Inflammatory macrophage treated with lipopolysaccharide for 1 hour (primary cell): ENCODE measurements at regions not wholly inside any gene's neighbourhood (a gene's known extent, or its start where the extent isn't known, plus 50 kb on each side); places are given as distances from the start of the nearest gene placed in this dataset.

Source experiments
- DNase-seq, 2 donors: peaks; one replicate each; pipeline ENCODE4 v3.0.0-alpha.2; 2020 to 2022

DNA sequence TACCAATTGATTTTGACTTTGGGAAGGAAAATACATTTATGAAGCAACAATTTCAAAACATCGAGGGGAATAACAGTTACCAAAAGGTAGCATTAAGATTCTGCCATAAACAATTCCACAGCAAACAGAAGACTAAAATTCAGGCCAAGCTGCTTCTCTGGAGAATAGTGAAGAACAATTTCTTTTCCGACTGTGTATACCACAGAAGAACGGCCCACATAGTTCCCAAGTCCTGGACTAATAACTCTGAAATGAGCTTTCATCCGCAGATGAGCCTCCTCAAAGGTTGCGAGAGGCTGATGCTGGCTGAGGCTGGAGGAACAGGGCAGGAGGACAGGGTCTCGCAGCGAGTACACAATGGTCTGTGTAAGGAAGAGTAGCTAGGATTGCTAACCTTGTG lies 278.9 kb upstream of the TCF4 start:
- no peak for DNase-seq

- DNase-seq, result no peak
These were observed 278.0 kb upstream of the TCF4 start for GRCh38 chr18:55866006-55866405.

DNA sequence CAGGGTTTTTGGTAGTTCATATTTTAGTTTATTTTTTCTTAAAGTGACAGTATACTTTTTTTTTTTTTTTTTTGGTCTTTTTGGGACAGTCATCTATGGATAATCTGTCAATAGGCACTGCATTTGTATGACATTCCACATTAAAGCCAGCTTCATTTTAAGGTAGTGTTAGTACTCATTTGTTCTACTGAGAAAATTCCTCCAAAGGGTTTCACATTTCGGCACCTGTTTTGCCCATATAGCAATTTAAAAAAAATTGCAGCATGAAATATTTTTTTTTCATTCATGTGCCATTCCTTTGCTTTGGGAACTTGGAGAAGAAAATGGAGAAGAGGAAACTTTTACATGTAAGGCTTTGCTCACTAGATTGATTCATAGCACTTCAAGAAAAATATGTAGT lies 276.3 kb upstream of the TCF4 start:
- DNase-seq, result no peak

DNA sequence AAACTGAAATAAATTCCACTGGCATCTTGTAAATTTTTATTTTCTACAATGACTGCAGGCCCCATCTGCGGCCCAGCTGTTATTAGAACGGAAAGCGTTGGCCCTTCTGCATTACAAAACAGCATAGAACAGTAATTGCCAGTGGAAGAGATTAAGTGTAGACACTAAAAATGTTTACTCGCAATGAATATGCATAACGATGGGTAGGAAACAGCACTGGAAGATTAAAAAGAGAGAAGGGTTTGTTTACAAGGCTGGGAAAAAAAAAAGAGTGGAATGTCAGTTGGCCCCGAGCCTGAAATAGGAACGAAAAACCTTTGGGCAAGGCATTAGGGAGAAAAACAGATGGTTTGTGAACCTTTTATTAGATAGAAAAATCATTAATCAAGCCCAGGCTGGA lies 275.9 kb upstream of the TCF4 start:
- no peak for DNase-seq

- no peak for DNase-seq
These were observed 275.4 kb upstream of the TCF4 start for GRCh38 chr18:55863391-55863706.

DNA sequence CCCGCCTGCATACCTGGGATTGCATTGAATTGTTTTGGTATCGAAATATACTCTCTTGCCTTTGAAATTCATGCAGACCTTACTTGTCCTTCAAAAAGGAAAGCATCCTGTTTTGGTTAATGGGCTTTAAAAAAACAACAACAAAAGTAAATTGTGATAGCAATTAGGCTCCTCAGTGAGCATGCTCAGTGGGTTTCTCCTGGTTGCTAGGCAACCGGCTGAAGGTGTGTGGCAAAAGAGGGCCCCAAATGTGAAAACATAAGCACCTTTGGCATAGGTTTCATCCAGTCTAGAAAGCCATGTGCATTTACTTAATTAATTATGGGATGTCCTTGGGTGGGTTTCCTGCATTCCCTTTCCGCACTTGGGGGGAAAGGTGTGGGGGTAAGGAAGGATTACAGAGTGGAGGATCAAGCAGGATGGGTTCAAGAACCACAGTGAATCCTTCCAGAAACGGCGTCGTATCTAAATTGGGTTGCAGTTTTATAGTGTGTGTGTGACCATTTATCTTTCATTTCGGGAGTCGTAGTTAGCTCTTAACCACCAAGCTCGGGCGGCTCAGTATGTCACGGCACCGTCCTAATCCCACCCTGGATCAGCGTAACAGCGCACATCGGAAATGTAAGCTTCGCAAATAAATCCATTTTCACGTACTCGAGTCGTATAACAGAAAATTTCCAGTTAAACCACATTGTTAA lies 274.9 kb upstream of the TCF4 start:
- DNase-seq, result no peak

DNA sequence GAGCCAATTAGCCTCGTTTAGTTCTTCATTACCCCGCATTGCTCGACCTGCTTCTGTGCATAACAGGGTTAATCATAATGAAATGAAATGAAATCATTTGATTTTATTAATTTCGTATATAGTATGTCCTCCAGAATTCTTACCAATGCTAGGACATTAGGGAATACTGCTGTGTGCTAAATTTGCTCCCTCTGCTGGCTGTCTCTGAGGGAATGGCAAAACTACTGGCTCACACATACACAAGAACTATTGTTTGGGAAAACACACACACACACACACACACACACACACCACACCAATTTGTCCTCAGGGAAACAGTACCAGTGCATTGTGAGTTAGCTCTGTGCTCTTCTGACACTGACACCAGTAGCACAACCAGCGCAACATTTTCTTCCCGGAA lies 273.3 kb upstream of the TCF4 start:
- DNase-seq, result peak in 1 of 2 donors; percentile 17

DNA sequence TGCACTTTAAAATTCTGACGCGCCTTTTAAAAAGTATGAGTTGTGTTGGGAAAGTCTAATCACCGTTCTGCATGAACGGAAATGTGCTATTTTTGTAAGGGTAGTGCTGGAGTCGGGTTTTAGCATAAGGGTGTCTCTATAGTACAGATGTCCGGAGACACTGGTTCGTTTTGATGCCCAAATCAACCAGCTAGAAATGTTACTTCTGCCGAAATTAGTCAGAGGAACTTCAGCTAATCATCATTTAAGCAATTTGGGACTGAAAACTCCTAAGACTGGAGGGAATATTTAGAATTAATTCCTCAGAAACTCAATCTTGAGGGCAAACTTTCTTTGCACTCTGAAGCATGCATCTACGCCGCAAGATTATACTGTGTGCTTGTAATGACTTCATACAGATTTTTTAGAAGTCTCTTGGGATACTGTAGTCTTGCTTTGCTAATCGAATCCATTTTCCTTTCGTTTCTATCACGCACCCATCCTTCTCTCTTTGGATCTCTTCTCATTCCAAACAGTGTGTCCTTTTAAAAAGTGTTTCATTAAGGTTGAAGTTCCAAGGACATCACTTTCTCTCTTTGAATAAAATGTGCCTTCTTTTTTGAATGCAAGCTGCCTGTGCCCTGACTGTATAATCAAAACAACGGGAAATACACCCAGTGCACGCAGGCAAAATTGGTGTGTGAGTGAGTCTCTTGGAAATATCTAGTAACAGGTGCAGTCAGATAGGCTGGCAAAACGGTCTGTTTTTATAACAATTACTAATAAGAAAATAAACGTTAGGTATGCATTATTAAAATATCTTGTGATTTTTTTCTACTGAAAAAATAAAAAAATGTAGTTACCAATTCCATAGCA lies 270.9 kb upstream of the TCF4 start:
- DNase-seq, result no peak

DNA sequence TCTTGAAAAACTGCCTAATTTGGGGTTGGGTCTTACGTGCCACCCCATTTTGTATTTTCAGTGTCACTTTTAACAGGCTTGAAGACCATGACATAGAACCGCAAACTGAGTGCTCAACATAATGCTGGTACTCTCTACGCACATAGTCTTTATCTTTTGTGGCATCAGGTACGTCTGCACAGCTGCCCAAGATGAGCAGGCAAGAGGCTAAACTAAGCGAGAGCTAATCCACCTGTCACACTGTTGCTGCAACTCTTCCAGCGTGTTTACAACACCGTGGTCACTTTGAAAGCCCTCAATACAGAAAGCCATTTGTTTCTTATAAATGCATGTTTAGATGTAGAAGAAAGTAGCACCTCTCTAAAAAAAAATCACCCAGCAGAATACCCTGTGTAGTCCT lies 270.0 kb upstream of the TCF4 start:
- no peak for DNase-seq

- no peak for DNase-seq
These were observed 269.4 kb upstream of the TCF4 start for GRCh38 chr18:55857409-55857808.

- no peak for DNase-seq
These were observed 268.7 kb upstream of the TCF4 start for GRCh38 chr18:55856679-55857078.

GRCh38 chr18:55856229-55856628 lies 268.2 kb upstream of the TCF4 start:
- DNase-seq, result no peak

- no peak for DNase-seq
These were observed 265.3 kb upstream of the TCF4 start for GRCh38 chr18:55853268-55853667.

- no peak for DNase-seq
These were observed 262.9 kb upstream of the TCF4 start for GRCh38 chr18:55850904-55851303.

DNA sequence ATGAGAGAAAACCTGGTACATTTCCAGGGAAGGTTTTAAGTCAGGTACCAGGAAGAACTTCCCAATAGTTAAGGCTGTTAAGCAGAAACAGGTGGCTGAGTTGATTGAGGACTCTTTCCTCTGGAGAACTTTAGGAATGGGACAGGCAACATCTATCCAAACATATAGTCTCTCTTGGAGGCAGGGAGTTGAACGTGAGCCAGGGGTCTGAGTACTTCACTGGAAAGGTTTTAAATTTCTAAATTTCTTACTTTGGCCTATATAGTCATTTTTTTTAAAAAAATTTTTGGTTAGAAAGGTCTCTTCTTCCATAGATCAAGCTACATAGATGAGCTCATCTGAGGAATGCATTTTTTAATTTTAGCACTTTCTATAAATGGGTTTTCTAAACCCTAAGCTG lies 261.4 kb upstream of the TCF4 start:
- DNase-seq, result no peak

- DNase-seq, result no peak
These were observed 260.0 kb upstream of the TCF4 start for GRCh38 chr18:55847960-55848359.

- no peak for DNase-seq
These were observed 257.2 kb upstream of the TCF4 start for GRCh38 chr18:55845221-55845620.

- DNase-seq, result no peak
These were observed 256.4 kb upstream of the TCF4 start for GRCh38 chr18:55844382-55844781.

DNA sequence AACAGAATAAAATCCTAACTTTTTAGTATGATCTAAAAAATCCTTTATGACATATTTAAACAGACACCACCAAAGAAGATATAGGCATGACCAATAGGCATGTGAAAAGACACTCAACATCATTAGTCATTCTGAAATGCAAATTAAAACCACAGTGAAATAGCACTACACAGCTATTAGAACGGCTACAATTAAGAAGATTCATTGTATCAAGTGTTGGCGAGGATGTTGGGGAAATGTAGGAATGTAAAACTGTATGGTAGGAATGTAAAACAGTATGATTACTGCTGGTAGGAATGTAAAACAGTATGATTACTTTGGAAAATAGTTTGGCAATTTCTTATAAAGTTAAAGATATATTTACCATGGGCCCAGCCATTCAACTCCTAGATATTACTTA lies 253.3 kb upstream of the TCF4 start:
- no peak for DNase-seq

- no peak for DNase-seq
These were observed 252.7 kb upstream of the TCF4 start for GRCh38 chr18:55840601-55841170.

DNA sequence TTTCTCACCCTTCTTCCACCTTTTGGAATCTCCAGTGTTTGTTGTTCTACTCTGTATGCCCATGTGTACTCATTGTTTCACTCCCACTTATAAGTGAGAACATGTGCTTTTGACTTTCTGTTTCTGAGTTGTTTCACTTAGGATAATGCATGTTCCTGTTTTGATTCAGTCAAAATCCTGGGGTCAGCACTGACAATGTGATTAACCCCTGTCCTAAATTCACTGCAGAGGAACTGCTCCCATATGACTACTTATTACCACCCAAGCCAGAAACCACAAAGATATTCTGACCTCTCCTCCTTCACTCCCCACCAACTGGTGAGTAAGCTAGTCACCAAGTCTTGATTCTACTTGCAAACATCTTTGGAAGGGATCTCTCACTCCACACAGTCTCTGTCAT lies 251.4 kb upstream of the TCF4 start:
- peak; percentile 40 to 68 for DNase-seq

DNA sequence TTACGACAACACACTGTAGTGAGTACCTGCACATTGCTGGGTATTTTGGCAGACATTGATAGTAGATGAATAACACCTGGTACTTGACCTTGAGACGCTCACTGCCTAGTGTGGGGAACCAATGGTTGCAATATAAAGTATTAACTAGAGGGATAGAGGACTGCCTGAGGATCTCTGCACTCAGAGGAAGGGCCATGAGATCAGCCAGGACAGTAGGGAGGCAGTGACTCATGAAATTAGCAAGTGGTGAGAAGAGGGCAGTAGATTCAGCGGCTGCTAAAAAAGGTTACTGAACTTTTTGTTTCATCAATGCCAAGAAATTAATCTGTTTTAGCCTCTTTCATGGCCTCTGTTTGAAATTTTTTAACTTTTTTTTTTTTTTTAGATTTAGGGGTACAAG lies 250.8 kb upstream of the TCF4 start:
- no peak for DNase-seq

DNA sequence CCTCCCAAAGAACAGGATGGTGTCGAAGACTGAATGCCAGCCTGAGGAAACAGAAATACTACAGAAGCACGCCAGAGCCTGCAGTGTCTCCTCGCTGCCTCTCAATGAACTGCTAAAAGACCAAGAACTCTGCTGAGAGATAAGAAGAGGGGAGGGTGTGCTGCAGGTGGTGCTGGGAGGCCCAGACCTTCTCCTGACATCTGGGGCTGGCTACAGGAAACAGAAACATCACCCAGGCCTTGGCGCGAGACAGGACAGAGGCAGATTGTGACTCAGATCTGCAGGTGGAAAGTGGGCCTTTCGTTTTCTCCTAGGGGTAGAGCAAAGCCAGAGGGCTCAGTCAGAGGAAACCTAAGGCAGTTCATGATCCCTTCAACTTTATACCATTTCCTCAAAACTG lies 250.3 kb upstream of the TCF4 start:
- DNase-seq, result no peak

DNA sequence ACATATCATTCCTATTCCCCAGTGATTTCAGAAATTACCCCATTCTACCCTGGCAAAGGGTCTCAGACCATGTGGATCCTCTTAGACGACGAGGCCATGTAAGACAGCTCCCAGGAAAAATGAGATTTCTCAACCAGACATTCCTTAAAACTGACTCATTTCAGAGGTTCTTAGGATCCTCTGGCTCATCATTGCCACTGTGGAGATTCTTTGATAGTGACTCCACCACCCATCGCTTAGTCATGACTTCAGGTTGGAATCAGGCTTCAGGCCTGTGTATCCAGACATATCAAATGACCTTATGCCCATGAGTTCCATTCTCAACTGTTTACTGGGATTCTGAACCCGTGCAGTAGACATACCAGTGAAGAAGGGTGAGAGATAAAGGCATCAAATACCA lies 245.6 kb upstream of the TCF4 start:
- no peak for DNase-seq
